ENCODE measurements at regions not wholly inside any gene's neighbourhood (a gene's known extent, or its start where the extent isn't known, plus 50 kb on each side); places are given as distances from the start of the nearest gene placed in this dataset.

- Histone ChIP-seq H3K36me3 (ENCODE audit: insufficient read depth, low read length) (no peaks in the 10 kb centered on the region), H3K79me2 (replicated peaks; ENCODE audit: insufficient read depth, low read length) (no peaks in the 10 kb centered on the region), H3K9me3 (ENCODE audit: low read length) (no peaks in the 10 kb centered on the region), H2AFZ (ENCODE audit: low read depth, low read length) (no peak overlapping the region), H3K4me2 (ENCODE audit: low read length) (no peak overlapping the region), H4K20me1 (ENCODE audit: insufficient read depth) (no peaks in the 10 kb centered on the region), H3K9me2 (ENCODE audit: insufficient read depth, low read length) (no peaks in the 10 kb centered on the region), H3K27ac (ENCODE audit: low read length) (no peak overlapping the region), H3K9ac (ENCODE audit: low read length) (no peak overlapping the region), H3K4me3 (ENCODE audit: low read length) (no peak overlapping the region), H3K27me3 (ENCODE audit: insufficient read depth, low read depth, low read length) (no peaks in the 10 kb centered on the region), H3F3A (ENCODE audit: insufficient read depth, low read length, poor library complexity, severe bottlenecking) (no peaks in the 10 kb centered on the region)
- no peak for TF ChIP-seq SMC3 (conservative IDR thresholded peaks at IDR 0.05; ENCODE audit: poor library complexity)
- TF ChIP-seq EZH2 (IDR thresholded peaks at IDR 0.05; ENCODE audit: borderline replicate concordance, insufficient read depth, low read length, poor library complexity, severe bottlenecking) = no peak
- no peak for TF ChIP-seq EP300 (conservative IDR thresholded peaks at IDR 0.05; ENCODE audit: poor library complexity, severe bottlenecking)
- TF ChIP-seq POLR2AphosphoS5 (IDR thresholded peaks at IDR 0.05) = no peak
- no peak for TF ChIP-seq TAF1 (IDR thresholded peaks at IDR 0.05; ENCODE audit: low read depth)
- no peak for TF ChIP-seq MXI1 (conservative IDR thresholded peaks at IDR 0.05; ENCODE audit: poor library complexity, severe bottlenecking)
- no peak for TF ChIP-seq REST (IDR thresholded peaks at IDR 0.05; ENCODE audit: borderline replicate concordance)
- no peak for TF ChIP-seq RAD21 (conservative IDR thresholded peaks at IDR 0.05)
- TF ChIP-seq CTCF (IDR thresholded peaks at IDR 0.05; ENCODE audit: poor library complexity, severe bottlenecking) = no peak
These were observed 796.5 kb upstream of the LRRC4C start for GRCh38 chr11:42255906-42256305.

GRCh38 chr11:42257534-42257933, 798.1 kb upstream of the LRRC4C start:
- Histone ChIP-seq H3K27ac (ENCODE audit: low read length) (no peak overlapping the region), H3K9ac (ENCODE audit: low read length) (no peak overlapping the region), H3F3A (ENCODE audit: insufficient read depth, low read length, poor library complexity, severe bottlenecking) (no peaks in the 10 kb centered on the region), H3K36me3 (ENCODE audit: insufficient read depth, low read length) (no peaks in the 10 kb centered on the region), H3K79me2 (replicated peaks; ENCODE audit: insufficient read depth, low read length) (no peaks in the 10 kb centered on the region), H4K20me1 (ENCODE audit: insufficient read depth) (no peaks in the 10 kb centered on the region), H3K27me3 (ENCODE audit: insufficient read depth, low read depth, low read length) (no peaks in the 10 kb centered on the region), H3K4me3 (ENCODE audit: low read length) (no peak overlapping the region), H2AFZ (ENCODE audit: low read depth, low read length) (no peak overlapping the region), H3K4me2 (ENCODE audit: low read length) (no peak overlapping the region), H3K9me3 (ENCODE audit: low read length) (no peaks in the 10 kb centered on the region), H3K9me2 (ENCODE audit: insufficient read depth, low read length) (no peaks in the 10 kb centered on the region)
- TF ChIP-seq TAF1 (IDR thresholded peaks at IDR 0.05; ENCODE audit: low read depth) (no peak), SMC3 (conservative IDR thresholded peaks at IDR 0.05; ENCODE audit: poor library complexity) (no peak), EZH2 (IDR thresholded peaks at IDR 0.05; ENCODE audit: borderline replicate concordance, insufficient read depth, low read length, poor library complexity, severe bottlenecking) (no peak), REST (IDR thresholded peaks at IDR 0.05; ENCODE audit: borderline replicate concordance) (no peak), MXI1 (conservative IDR thresholded peaks at IDR 0.05; ENCODE audit: poor library complexity, severe bottlenecking) (no peak), CTCF (IDR thresholded peaks at IDR 0.05; ENCODE audit: poor library complexity, severe bottlenecking) (no peak), RAD21 (conservative IDR thresholded peaks at IDR 0.05) (no peak), EP300 (conservative IDR thresholded peaks at IDR 0.05; ENCODE audit: poor library complexity, severe bottlenecking) (no peak), POLR2AphosphoS5 (IDR thresholded peaks at IDR 0.05) (no peak)
